Hepatocyte (in vitro differentiated cells): ENCODE measurements at regions not wholly inside any gene's neighbourhood (a gene's known extent, or its start where the extent isn't known, plus 50 kb on each side); places are given as distances from the start of the nearest gene placed in this dataset.
A peak's percentile ranks its signal among the peaks of the same experiment; 100 is the strongest.

Experiments
- DNase-seq: peaks from one replicate; pipeline ENCODE4 v3.0.0-alpha.2; 2016; ENCODE audit warnings: low spot score
- H2AFZ ChIP-seq: fragments of 200-600 bp; sonication (generic); 2 replicates; pipeline ENCODE4 v1.6.0; 2016; ENCODE audit warnings: antibody characterized with exemption, mild to moderate bottlenecking
- H3K27ac ChIP-seq: fragments of 200-600 bp; sonication (generic); 2 replicates; pipeline ENCODE4 v1.5.1; 2016; ENCODE audit warnings: mild to moderate bottlenecking
- H3K27me3 ChIP-seq: fragments of 200-600 bp; sonication (generic); 2 replicates; pipeline ENCODE4 v1.6.1; 2016
- H3K36me3 ChIP-seq: fragments of 200-600 bp; sonication (generic); replicated peaks from 2 replicates; pipeline ENCODE4 v1.5.1; 2016; ENCODE audit warnings: low read depth; ENCODE audit not compliant: insufficient read depth
- H3K4me1 ChIP-seq: fragments of 200-600 bp; sonication (generic); 2 replicates; pipeline ENCODE4 v1.5.1; 2016; ENCODE audit warnings: mild to moderate bottlenecking, moderate library complexity; ENCODE audit not compliant: insufficient read depth
- H3K4me2 ChIP-seq: fragments of 200-600 bp; sonication (generic); 2 replicates; pipeline ENCODE4 v1.6.0; 2016
- H3K4me3 ChIP-seq: fragments of 200-600 bp; sonication (generic); 2 replicates; pipeline ENCODE4 v1.5.1; 2016; ENCODE audit warnings: mild to moderate bottlenecking
- H3K79me2 ChIP-seq: fragments of 200-600 bp; sonication (generic); 2 replicates; pipeline ENCODE4 v1.6.0; 2017; ENCODE audit warnings: mild to moderate bottlenecking
- H3K9me2 ChIP-seq: fragments of 200-600 bp; sonication (generic); replicated peaks from 2 replicates; pipeline ENCODE4 v1.6.0; 2017; ENCODE audit warnings: mild to moderate bottlenecking; ENCODE audit not compliant: insufficient read depth
- H3K9me3 ChIP-seq: fragments of 200-600 bp; sonication (generic); 2 replicates; pipeline ENCODE4 v1.5.1; 2016; ENCODE audit warnings: low read depth, mild to moderate bottlenecking
- H4K20me1 ChIP-seq: fragments of 200-600 bp; sonication (generic); 2 replicates; pipeline ENCODE4 v1.6.0; 2016; ENCODE audit warnings: mild to moderate bottlenecking; ENCODE audit not compliant: insufficient read depth, poor library complexity, severe bottlenecking
- EZH2 ChIP-seq: fragments of 200-600 bp; sonication (generic); IDR thresholded peaks from 2 replicates; pipeline ENCODE4 v1.6.1; 2016; ENCODE audit warnings: antibody characterized with exemption, mild to moderate bottlenecking, borderline replicate concordance
- EZH2phosphoT487 ChIP-seq: fragments of 200-600 bp; sonication (generic); IDR thresholded peaks from one replicate; pipeline ENCODE4 v1.6.1; 2018; ENCODE audit warnings: antibody characterized with exemption, mild to moderate bottlenecking, low read depth, moderate library complexity; ENCODE audit not compliant: unreplicated experiment, severe bottlenecking
- WGBS: methylation state at CpG from one replicate; pipeline ENCODE4 v1.1.6; 2016; ENCODE audit warnings: low lambda C conversion rate; ENCODE audit errors: missing lambda C conversion rate; 5-methylcytosine and 5-hydroxymethylcytosine counted together
- TF ChIP-seq, protein P1 (sequence below): fragments of 200-600 bp; sonication (generic); IDR thresholded peaks from 2 replicates; pipeline ENCODE4 v1.5.1; 2016; ENCODE audit warnings: antibody characterized with exemption, mild to moderate bottlenecking; ENCODE audit not compliant: poor library complexity

DNA sequence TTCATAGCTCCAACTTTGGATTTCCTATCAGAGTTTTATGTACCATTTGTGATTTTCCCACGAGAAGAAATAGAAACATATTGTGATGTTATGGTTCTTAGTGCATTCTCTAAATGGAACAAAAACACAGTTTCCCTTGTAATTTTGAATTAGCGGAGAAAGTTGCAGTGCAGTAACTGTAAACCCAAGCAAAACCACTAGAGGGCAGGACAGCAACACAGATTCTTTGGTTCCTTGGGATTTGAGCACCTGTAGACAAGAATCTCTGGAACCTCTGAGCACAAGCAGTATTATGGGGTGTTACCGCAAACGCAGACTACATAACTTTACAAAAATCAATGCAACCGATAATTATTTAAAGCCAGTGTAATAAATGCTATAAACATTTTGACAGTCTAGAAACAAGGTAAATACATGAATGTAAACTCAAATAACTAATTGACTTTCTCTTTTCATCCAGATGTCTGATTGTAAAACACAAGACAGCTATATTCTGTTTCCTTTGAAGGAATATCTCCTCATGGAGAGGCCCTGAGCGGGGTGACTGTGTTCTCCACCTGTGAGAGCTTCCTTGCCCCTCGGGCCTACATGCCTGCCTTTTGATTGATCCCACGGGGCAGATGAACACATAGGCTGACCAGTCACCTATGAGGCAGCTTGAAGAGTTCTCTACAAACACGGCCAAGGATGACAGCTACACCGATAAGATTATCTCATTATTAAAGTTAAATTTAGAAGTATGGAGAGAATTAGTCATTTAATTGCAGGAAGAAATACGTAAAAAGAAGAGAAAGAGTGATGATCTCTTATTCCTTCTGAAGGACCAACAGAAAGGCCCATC lies 67.5 kb upstream of the COL21A1 start:
- 58% methylated on average over 11 of the region's 11 CpGs for WGBS
- no peak overlapping the region for H3K27ac ChIP-seq
- H3K27me3 ChIP-seq: no peaks in the 10 kb centered on the region
- H3K4me1 ChIP-seq: peaks cover 8% of the 10 kb centered on the region
- no peak overlapping the region for H2AFZ ChIP-seq
- DNase-seq: peak; percentile 50
- H3K9me2 ChIP-seq: no peaks in the 10 kb centered on the region
- no peaks in the 10 kb centered on the region for H3K79me2 ChIP-seq
- TF ChIP-seq EZH2phosphoT487: no peak
- TF ChIP-seq, protein P1, sequence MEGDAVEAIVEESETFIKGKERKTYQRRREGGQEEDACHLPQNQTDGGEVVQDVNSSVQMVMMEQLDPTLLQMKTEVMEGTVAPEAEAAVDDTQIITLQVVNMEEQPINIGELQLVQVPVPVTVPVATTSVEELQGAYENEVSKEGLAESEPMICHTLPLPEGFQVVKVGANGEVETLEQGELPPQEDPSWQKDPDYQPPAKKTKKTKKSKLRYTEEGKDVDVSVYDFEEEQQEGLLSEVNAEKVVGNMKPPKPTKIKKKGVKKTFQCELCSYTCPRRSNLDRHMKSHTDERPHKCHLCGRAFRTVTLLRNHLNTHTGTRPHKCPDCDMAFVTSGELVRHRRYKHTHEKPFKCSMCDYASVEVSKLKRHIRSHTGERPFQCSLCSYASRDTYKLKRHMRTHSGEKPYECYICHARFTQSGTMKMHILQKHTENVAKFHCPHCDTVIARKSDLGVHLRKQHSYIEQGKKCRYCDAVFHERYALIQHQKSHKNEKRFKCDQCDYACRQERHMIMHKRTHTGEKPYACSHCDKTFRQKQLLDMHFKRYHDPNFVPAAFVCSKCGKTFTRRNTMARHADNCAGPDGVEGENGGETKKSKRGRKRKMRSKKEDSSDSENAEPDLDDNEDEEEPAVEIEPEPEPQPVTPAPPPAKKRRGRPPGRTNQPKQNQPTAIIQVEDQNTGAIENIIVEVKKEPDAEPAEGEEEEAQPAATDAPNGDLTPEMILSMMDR: peak; percentile 71
- H3K4me3 ChIP-seq: no peak overlapping the region
- no peaks in the 10 kb centered on the region for H3K9me3 ChIP-seq
- no peak overlapping the region for H3K4me2 ChIP-seq
- H4K20me1 ChIP-seq: no peaks in the 10 kb centered on the region
- H3K36me3 ChIP-seq: no peaks in the 10 kb centered on the region

DNA sequence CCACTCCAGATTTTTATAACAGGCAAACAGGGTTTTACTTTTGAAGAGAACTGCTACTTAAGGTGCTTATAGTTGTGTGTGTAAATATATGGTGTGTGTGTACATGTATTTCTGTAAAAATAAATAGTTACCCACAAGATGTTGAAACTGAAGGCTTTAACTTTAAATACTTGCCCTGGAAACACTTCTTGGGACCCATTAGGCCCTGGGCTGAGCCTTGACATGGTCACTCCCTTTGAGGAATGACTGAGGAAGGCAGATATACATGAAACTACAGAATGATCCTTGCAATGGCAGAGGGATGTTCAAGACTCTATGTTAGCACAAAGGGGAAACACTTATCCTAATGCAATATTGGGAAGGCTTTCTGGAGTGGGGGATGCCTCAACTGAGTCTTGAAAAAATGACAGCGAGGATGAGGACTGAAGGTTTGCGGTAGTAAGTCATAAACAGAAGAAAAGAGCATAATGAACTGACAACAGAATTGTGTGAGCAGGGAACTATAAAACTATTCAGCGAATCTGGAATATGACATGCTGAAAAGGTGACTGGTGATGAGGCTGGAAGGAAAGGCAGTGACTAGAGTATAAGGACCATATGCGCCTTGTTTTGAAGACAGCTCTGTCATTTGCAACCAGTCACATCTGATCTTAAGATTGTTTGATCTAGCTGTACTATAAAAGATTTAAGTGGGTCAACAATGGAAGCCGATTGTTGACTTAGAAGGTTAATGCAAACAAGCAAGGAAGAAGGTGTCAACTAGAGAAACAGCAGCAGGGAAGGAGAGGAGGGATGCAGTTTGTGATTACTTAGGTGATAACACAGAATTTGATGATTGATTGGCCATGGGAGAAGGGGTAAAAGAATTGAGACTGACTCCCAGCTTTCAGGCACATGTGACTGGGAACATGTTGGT lies 64.4 kb upstream of the COL21A1 start:
- Histone ChIP-seq H3K79me2 (no peaks in the 10 kb centered on the region), H3K27me3 (no peaks in the 10 kb centered on the region), H4K20me1 (no peaks in the 10 kb centered on the region), H3K4me1 (peaks cover 8% of the 10 kb centered on the region), H3K4me3 (no peak overlapping the region), H3K27ac (peak overlapping the region; percentile 38), H3K36me3 (no peaks in the 10 kb centered on the region), H3K4me2 (peak overlapping the region; percentile 29), H3K9me2 (no peaks in the 10 kb centered on the region), H3K9me3 (no peaks in the 10 kb centered on the region), H2AFZ (no peak overlapping the region)
- TF ChIP-seq EZH2: no peak
- no peak for DNase-seq
- WGBS: 54% methylated on average over 5 of the region's 5 CpGs

DNA sequence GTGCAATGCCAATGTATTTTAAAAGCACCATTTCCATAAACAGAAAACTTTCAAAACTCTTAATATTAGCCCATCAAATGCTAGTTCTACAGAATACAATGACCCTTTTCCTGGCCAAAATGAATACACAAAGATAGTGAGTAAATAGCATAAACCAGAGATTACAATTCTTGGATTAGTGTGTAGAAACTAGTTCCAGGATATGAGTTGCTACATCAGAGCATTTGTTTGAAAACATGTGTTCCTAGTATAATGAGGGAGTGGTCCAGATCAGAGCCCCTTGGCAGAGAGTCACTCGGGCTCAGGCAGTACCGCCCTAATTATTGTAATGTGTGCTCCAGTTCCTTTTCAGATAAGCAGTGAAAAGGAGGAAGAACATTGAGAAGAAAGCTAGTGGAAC lies 63.7 kb upstream of the COL21A1 start:
- TF ChIP-seq, protein P1: no peak
- TF ChIP-seq EZH2 (no peak), EZH2phosphoT487 (no peak)

DNA sequence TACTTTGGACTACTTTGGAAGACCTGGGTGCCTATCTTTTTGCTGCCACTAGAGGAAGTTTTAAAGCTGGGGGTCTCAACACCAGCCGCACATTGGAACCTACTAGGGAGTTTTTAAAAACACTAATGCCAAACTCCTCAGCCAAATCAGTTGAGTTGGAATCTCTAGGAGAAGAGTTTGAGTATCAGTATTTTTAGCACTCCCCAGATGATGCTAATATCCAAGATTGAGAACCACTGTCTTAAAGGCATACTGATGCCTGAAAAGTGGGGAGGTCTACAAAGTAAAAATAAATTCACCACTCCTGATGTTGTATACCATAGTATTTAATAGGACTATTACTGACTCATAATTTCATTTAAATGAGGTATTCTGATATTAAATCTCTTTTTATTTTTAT lies 62.9 kb upstream of the COL21A1 start:
- H3K9me2 ChIP-seq: no peaks in the 10 kb centered on the region
- no peaks in the 10 kb centered on the region for H4K20me1 ChIP-seq

More for the DNA sequence above, 63.7 kb upstream of the COL21A1 start:
- no peak overlapping the region for H3K4me3 ChIP-seq
- no peaks in the 10 kb centered on the region for H3K9me2 ChIP-seq
- H4K20me1 ChIP-seq: no peaks in the 10 kb centered on the region
- peak overlapping the region; percentile 38 for H3K27ac ChIP-seq
- WGBS: 42% methylated on average over 2 of the region's 2 CpGs
- H3K79me2 ChIP-seq: no peaks in the 10 kb centered on the region
- DNase-seq: no peak
- peaks cover 8% of the 10 kb centered on the region for H3K4me1 ChIP-seq
- H3K9me3 ChIP-seq: no peaks in the 10 kb centered on the region
- H3K27me3 ChIP-seq: no peaks in the 10 kb centered on the region
- no peaks in the 10 kb centered on the region for H3K36me3 ChIP-seq
- no peak overlapping the region for H2AFZ ChIP-seq
- H3K4me2 ChIP-seq: peak overlapping the region; percentile 29

More for the DNA sequence above, 62.9 kb upstream of the COL21A1 start:
- no peaks in the 10 kb centered on the region for H3K9me3 ChIP-seq
- no peak overlapping the region for H3K4me3 ChIP-seq
- H3K36me3 ChIP-seq: no peaks in the 10 kb centered on the region
- TF ChIP-seq EZH2phosphoT487 (no peak), EZH2 (no peak)
- TF ChIP-seq, protein P1: no peak
- H3K4me2 ChIP-seq: no peak overlapping the region
- WGBS: 90% methylated on average over 1 of the region's 1 CpG
- no peak overlapping the region for H2AFZ ChIP-seq
- no peak for DNase-seq
- no peaks in the 10 kb centered on the region for H3K27me3 ChIP-seq
- H3K27ac ChIP-seq: no peak overlapping the region
- H3K79me2 ChIP-seq: no peaks in the 10 kb centered on the region
- H3K4me1 ChIP-seq: peaks cover 8% of the 10 kb centered on the region
